HCT116 (cell line): ENCODE measurements at regions not wholly inside any gene's neighbourhood (a gene's known extent, or its start where the extent isn't known, plus 50 kb on each side); places are given as distances from the start of the nearest gene placed in this dataset.

Experiments
- ATAC-seq: fragments of 200-7000 bp; cut with Tn5 transposase; 2 replicates; pipeline ENCODE4 v1.9.1; 2020; ENCODE audit warnings: mild to moderate bottlenecking, moderate library complexity
- BruUV-seq: library from RNA; stranded (reverse); fragments of 400-500 nt; replicated peaks from 2 replicates; lab custom pipeline; 2021; lab: Mats Ljungman, UMichigan
- CTCF ChIA-PET: fragments of 300-600 bp; sonication (Branson Sonifier 250); formaldehyde crosslinking; loops from one replicate; lab custom pipeline; 2021; ENCODE audit warnings: antibody characterized with exemption; lab: Charles Lee
- POLR2A ChIA-PET: fragments of 300-600, 350-600 bp; sonication (Branson Sonifier 250); formaldehyde crosslinking; loops from one replicate; lab custom pipeline; 2021; ENCODE audit warnings: antibody characterized with exemption; lab: Charles Lee
- RAD21 ChIA-PET, 2 experiments: fragments of 300-600 bp; sonication (Branson Sonifier 250); formaldehyde crosslinking; loops; one replicate each; lab custom pipeline; 2023; ENCODE audit warnings: low total read pairs in 2 of 2; ENCODE audit not compliant: uncharacterized antibody in 2 of 2, unreplicated experiment in 2 of 2, low non-redundant PET in 1 of 2; lab: Charles Lee
- DNase-seq: peaks from one replicate; pipeline ENCODE4 v3.0.0-alpha.2; 2010; ENCODE audit warnings: low read depth, low spot score
- H2AFZ ChIP-seq: fragments of 200-600 bp; shearing (Covaris generic), sonication (generic); 2 replicates; pipeline ENCODE4 v1.6.1; 2017; ENCODE audit warnings: low read depth, mixed run types, mixed read lengths, antibody characterized with exemption, low read length; ENCODE audit not compliant: poor library complexity, severe bottlenecking
- H3K27ac ChIP-seq: 2 replicates; pipeline ENCODE4 v1.5.1; 2012; ENCODE audit warnings: low read depth, low read length
- H3K27me3 ChIP-seq: fragments of 200-600 bp; sonication (generic); 2 replicates; pipeline ENCODE4 v1.6.1; 2016; ENCODE audit warnings: mixed run types, low read length, mixed read lengths; ENCODE audit not compliant: insufficient read depth
- H3K36me3 ChIP-seq, 2 experiments: fragments of 200-500 bp in 1 of 2; fragments of 200-600 bp in 1 of 2; sonication (Bioruptor generic) in 1 of 2; sonication (generic) in 1 of 2; 2 replicates each; pipeline versions ENCODE4 v1.5.1 to v1.6.1; 2014 to 2016; ENCODE audit warnings: low read length in 2 of 2, inconsistent platforms in 1 of 2, mixed read lengths in 1 of 2, mixed run types in 1 of 2; ENCODE audit not compliant: insufficient read depth in 2 of 2, control insufficient read depth in 1 of 2
- H3K4me1 ChIP-seq, 2 experiments: fragments of 200-600 bp in 1 of 2; sonication (generic) in 1 of 2; 2 replicates each; pipeline versions ENCODE4 v1.5.1 to v1.6.1; 2012 to 2017; ENCODE audit warnings: low read length in 2 of 2, inconsistent platforms in 1 of 2, mild to moderate bottlenecking in 1 of 2, mixed read lengths in 1 of 2, mixed run types in 1 of 2, moderate library complexity in 1 of 2; ENCODE audit not compliant: insufficient read depth in 2 of 2, control insufficient read depth in 1 of 2
- H3K4me2 ChIP-seq: fragments of 200-600 bp; sonication (generic); 2 replicates; pipeline ENCODE4 v1.6.1; 2017; ENCODE audit warnings: mixed run types, low read length, mixed read lengths
- H3K4me3 ChIP-seq, 2 experiments: fragments of 200-600 bp in 1 of 2; sonication (generic) in 1 of 2; replicated peaks in 1 of 2; 2 replicates each; pipeline ENCODE4 v1.5.1; 2011 to 2016; ENCODE audit warnings: low read length in 2 of 2, control low read depth in 1 of 2, low read depth in 1 of 2, mild to moderate bottlenecking in 1 of 2, mixed read lengths in 1 of 2, mixed run types in 1 of 2
- H3K79me2 ChIP-seq: fragments of 200-600 bp; sonication (generic); 2 replicates; pipeline ENCODE4 v1.6.1; 2017; ENCODE audit warnings: mild to moderate bottlenecking, mixed run types, low read length, moderate library complexity, mixed read lengths; ENCODE audit not compliant: insufficient read depth
- H3K9ac ChIP-seq: fragments of 200-600 bp; sonication (generic); 2 replicates; pipeline ENCODE4 v1.6.1; 2016; ENCODE audit warnings: low read length, mixed read lengths
- H3K9me2 ChIP-seq: fragments of 200-600 bp; sonication (generic), shearing (Covaris generic); 2 replicates; pipeline ENCODE4 v1.6.1; 2017; ENCODE audit warnings: mixed run types, mild to moderate bottlenecking, moderate library complexity; ENCODE audit not compliant: insufficient read depth
- H3K9me3 ChIP-seq, 2 experiments: fragments of 200-500 bp in 1 of 2; fragments of 200-600 bp in 1 of 2; sonication (Bioruptor generic) in 1 of 2; sonication (generic) in 1 of 2; 2 replicates each; pipeline ENCODE4 v1.6.1; 2014 to 2017; ENCODE audit warnings: low read length in 2 of 2, mixed read lengths in 2 of 2, inconsistent platforms in 1 of 2, low read depth in 1 of 2, mild to moderate bottlenecking in 1 of 2, mixed run types in 1 of 2, moderate library complexity in 1 of 2; ENCODE audit not compliant: control insufficient read depth in 1 of 2, insufficient read depth in 1 of 2
- H4K20me1 ChIP-seq: fragments of 200-600 bp; sonication (generic), shearing (Covaris generic); 2 replicates; pipeline ENCODE4 v1.6.1; 2017; ENCODE audit warnings: mixed run types, mild to moderate bottlenecking, moderate library complexity; ENCODE audit not compliant: insufficient read depth
- CBX3 ChIP-seq: IDR thresholded peaks from 2 replicates; pipeline ENCODE4 v1.6.1; 2012; ENCODE audit warnings: low read depth
- CEBPB ChIP-seq: IDR thresholded peaks from 2 replicates; pipeline ENCODE4 v1.6.1; 2012; ENCODE audit warnings: low read depth
- ELF1 ChIP-seq: IDR thresholded peaks from 2 replicates; pipeline ENCODE4 v1.6.1; 2012; ENCODE audit warnings: low read depth, borderline replicate concordance
- EZH2 ChIP-seq: fragments of 200-600 bp; sonication (generic); IDR thresholded peaks from 2 replicates; pipeline ENCODE4 v1.6.1; 2017; ENCODE audit warnings: antibody characterized with exemption, mixed run types
- FOSL1 ChIP-seq: IDR thresholded peaks from 2 replicates; pipeline ENCODE4 v1.6.1; 2012; ENCODE audit warnings: low read depth
- JUND ChIP-seq: IDR thresholded peaks from 2 replicates; pipeline ENCODE4 v1.6.1; 2012
- POLR2A ChIP-seq: IDR thresholded peaks from 2 replicates; pipeline ENCODE4 v1.7.0; 2011; ENCODE audit warnings: borderline replicate concordance; ENCODE audit not compliant: insufficient read depth, insufficient read length; ENCODE audit errors: extremely low read depth
- POLR2AphosphoS5 ChIP-seq: IDR thresholded peaks from 2 replicates; pipeline ENCODE4 v1.6.1; 2011; ENCODE audit warnings: mild to moderate bottlenecking, low read depth, low read length, moderate library complexity
- RAD21 ChIP-seq: IDR thresholded peaks from 2 replicates; pipeline ENCODE4 v1.6.1; 2012; ENCODE audit warnings: low read depth, mild to moderate bottlenecking
- SIN3A ChIP-seq: IDR thresholded peaks from 2 replicates; pipeline ENCODE4 v1.6.1; 2012; ENCODE audit warnings: low read depth
- SP1 ChIP-seq: IDR thresholded peaks from 2 replicates; pipeline ENCODE4 v1.6.1; 2012; ENCODE audit warnings: low read depth
- SRF ChIP-seq: IDR thresholded peaks from 2 replicates; pipeline ENCODE4 v1.6.1; 2012; ENCODE audit warnings: low read depth
- TCF7L2 ChIP-seq: IDR thresholded peaks from 2 replicates; pipeline ENCODE4 v1.7.0; 2011; ENCODE audit warnings: borderline replicate concordance, inconsistent platforms; ENCODE audit not compliant: insufficient read depth, insufficient read length; ENCODE audit errors: extremely low read depth
- ZFX ChIP-seq: fragments of 450-650 bp; IDR thresholded peaks from 2 replicates; pipeline ENCODE4 v1.6.1; 2017
- ZNF274 ChIP-seq: fragments of 200-500 bp; sonication (Bioruptor generic); IDR thresholded peaks from 2 replicates; pipeline ENCODE4 v1.6.1; 2014; ENCODE audit warnings: mild to moderate bottlenecking, low read depth, low read length, inconsistent platforms
- intact Hi-C: fragments of 100-400 bp; cut with micrococcal nuclease; formaldehyde crosslinking; loops from 2 replicates; pipeline ENCODE4 v1.10.0; 2022
- TF ChIP-seq, protein P1 (sequence below): IDR thresholded peaks from 2 replicates; pipeline ENCODE4 v1.6.1; 2012
- TF ChIP-seq, protein P2 (sequence below), 3 experiments: fragments of 200-600 bp in 1 of 3; sonication (generic) in 1 of 3; IDR thresholded peaks in 2 of 3; conservative IDR thresholded peaks in 1 of 3; 2 replicates each; pipeline ENCODE4 v1.5.1; 2012 to 2017; ENCODE audit warnings: low read depth in 2 of 3, low read length in 2 of 3, antibody characterized with exemption in 1 of 3, borderline replicate concordance in 1 of 3, control low read depth in 1 of 3, mild to moderate bottlenecking in 1 of 3, mixed read lengths in 1 of 3, mixed run types in 1 of 3, moderate library complexity in 1 of 3; ENCODE audit not compliant: insufficient read depth in 1 of 3

DNA sequence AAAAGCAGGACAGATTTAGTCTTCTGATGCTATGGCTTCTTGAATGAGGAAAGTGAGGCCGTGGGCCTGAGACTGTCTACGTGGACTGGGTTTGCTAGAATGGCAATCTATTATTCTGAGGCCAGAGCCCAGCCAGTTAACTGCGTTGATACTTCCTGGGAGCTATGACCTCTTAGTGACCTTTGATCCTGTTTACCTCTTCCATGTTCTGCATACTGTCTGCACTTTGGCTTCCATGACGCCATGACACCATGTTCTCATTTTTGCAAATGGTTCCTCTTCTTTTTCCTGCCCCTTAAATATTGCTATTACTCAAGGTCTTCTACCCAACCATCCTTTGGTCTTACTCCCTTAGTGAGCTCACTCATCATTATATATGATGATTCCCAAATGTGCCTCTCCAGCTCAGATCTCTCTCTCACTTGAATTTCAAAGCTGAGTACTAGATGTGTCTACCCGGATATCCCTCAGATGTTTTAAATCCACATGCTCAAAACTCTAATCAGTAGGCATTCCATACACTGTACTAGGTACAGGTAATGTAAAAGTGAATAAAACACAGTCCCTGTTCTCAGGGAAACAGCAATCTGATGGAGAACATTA, 66.1 kb upstream of the ATP1A1 start:
- DNase-seq, result no peak
- no peaks in the 10 kb centered on the region for H3K79me2 ChIP-seq
- intact Hi-C loops, result no loop called here
- H3K4me2 ChIP-seq, result no peak overlapping the region
- no peak for ATAC-seq
- no peak overlapping the region for H3K27ac ChIP-seq
- ChIA-PET RAD21 (no interaction called here), CTCF (no interaction called here), POLR2A (no interaction called here)
- H3K27me3 ChIP-seq, result no peaks in the 10 kb centered on the region
- no peak overlapping the region for H2AFZ ChIP-seq
- H3K36me3 ChIP-seq, result no peaks in the 10 kb centered on the region
- H4K20me1 ChIP-seq, result no peaks in the 10 kb centered on the region
- H3K9me3 ChIP-seq, result no peaks in the 10 kb centered on the region
- H3K9me2 ChIP-seq, result no peaks in the 10 kb centered on the region
- H3K4me1 ChIP-seq, result peaks cover 4 to 6% of the 10 kb centered on the region in 2 experiments; a peak in 3 of 4 replicates
- no peak overlapping the region for H3K9ac ChIP-seq
- no peak overlapping the region for H3K4me3 ChIP-seq
- BruUV-seq, result no TSS peak
- TF ChIP-seq CEBPB (no peak), ZFX (no peak), POLR2AphosphoS5 (no peak), SP1 (no peak), ZNF274 (no peak), SIN3A (no peak), POLR2A (no peak), TCF7L2 (no peak), FOSL1 (no peak), CBX3 (no peak), JUND (no peak), SRF (no peak), RAD21 (no peak), ELF1 (no peak), EZH2 (no peak)
- TF ChIP-seq, protein P1, sequence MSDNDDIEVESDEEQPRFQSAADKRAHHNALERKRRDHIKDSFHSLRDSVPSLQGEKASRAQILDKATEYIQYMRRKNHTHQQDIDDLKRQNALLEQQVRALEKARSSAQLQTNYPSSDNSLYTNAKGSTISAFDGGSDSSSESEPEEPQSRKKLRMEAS, result no peak
- TF ChIP-seq, protein P2, sequence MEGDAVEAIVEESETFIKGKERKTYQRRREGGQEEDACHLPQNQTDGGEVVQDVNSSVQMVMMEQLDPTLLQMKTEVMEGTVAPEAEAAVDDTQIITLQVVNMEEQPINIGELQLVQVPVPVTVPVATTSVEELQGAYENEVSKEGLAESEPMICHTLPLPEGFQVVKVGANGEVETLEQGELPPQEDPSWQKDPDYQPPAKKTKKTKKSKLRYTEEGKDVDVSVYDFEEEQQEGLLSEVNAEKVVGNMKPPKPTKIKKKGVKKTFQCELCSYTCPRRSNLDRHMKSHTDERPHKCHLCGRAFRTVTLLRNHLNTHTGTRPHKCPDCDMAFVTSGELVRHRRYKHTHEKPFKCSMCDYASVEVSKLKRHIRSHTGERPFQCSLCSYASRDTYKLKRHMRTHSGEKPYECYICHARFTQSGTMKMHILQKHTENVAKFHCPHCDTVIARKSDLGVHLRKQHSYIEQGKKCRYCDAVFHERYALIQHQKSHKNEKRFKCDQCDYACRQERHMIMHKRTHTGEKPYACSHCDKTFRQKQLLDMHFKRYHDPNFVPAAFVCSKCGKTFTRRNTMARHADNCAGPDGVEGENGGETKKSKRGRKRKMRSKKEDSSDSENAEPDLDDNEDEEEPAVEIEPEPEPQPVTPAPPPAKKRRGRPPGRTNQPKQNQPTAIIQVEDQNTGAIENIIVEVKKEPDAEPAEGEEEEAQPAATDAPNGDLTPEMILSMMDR (IDR thresholded peaks at IDR 0.05 in 2 of 3, conservative IDR thresholded peaks at IDR 0.05 in 1 of 3; ENCODE audit: borderline replicate concordance in 1 of 3, insufficient read depth in 1 of 3, low read depth in 2 of 3, low read length in 2 of 3), result no peak
- TF ChIP-seq, all 23 proteins: peak for 0
